HG03442 (cell line): ENCODE measurements at regions not wholly inside any gene's neighbourhood (a gene's known extent, or its start where the extent isn't known, plus 50 kb on each side); places are given as distances from the start of the nearest gene placed in this dataset.

Experiments
- ATAC-seq: cut with Tn5 transposase; IDR thresholded peaks from one replicate; pipeline ENCODE4 v1.9.1; 2021; ENCODE audit warnings: mild to moderate bottlenecking, moderate library complexity; ENCODE audit not compliant: unreplicated experiment

GRCh38 chr6:44500074-44500473 lies 112.6 kb downstream of the CDC5L start:
- ATAC-seq = no peak

GRCh38 chr6:44503471-44503870 lies 116.0 kb downstream of the CDC5L start:
- no peak for ATAC-seq

DNA sequence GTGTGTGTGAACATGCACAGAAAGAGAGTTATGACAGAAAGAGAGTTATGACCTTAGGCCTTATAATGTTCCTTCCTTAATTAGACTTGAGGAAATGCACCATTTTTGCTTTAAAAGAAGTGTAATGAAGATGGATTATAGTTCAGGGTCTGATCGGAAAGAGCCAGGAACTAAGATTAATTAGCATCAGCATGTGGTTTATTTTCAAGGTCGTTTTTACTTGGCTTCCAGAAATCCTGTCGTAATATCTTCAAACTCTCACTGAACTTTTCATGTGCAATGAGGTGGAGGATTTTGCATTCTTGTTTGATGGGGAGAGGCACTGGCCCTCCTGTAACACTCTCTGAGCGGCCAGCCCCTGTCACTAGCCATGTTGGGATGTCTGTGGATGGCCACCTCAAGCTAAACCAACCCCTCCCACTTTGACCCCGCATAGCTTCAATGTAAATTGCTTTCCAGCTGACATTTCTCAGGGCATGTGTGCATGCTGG lies 116.8 kb downstream of the CDC5L start:
- ATAC-seq = no peak

DNA sequence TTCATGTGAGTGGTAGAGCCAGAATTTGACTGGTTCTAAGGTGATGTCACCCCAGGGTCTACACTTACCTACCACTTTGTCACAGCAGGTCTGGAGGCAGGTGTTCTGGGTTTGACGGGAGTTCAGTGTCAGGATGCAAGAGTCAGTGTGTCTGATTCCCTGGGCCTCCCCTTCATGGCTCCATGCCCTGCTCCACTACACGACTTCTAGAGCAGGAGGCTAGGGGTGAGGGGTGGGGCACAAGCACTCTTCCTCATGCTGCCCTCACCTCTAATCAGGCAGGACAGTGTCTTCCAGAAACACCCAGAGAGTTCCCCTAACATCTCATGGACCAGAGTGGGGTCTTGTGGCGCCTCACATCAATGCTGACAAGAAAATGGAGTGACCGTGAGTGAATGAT lies 118.2 kb downstream of the CDC5L start:
- no peak for ATAC-seq

DNA sequence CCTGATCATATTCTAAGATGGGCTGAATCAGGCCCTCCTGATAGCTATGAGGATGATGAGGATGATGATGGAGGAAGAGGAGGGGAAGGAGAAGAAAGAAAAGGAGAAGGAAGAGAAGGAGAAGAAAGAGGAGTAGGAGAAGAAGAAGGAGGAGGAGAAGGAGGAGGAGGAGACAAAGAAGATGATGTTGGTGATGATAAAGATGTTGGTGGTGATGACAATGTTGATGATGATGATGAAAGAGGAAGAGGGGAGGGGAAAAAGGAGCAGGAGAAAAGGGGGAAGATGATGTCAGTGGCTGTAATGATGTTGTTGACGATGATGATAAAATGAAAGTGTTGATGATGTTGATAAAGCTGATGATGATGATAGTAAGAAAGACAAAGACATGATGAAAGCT lies 119.5 kb downstream of the CDC5L start:
- ATAC-seq = no peak

DNA sequence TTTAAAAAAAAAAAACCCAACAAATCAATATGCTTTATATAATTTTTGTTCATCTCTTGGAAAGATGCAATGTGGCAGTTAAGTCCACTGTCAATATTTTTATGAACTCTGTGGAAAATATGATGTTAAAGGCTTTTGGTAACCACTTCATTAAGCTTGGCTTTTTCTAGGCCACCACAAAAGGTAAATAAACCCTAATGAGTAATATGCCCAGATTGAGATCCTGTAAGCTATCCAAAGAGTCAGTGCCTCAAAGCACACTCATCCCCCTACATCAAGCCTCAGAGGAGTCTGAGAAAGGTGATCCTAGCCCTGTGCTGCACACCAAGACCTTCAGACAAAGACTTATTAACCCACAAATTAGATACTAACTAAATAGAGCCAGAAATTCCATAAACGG lies 121.1 kb downstream of the CDC5L start:
- ATAC-seq = no peak

DNA sequence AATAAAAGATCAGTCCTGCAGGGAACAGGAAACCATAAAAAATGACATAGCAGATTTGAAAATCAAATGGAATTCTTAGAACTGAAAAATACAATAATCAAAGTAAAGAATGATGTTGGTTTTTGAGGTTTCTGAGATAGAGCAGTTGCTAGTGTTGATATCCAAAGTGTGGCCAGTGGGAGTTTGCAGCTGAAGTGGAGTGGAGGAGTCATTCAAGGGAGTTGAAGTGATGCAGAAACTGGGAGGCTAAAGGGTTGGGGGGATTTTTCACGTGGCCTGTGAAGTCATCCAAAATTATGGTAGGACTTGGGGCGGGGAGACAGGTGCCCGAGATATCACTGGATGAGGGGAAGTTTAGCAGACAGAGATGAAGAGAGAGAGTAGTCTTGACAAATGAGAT lies 123.6 kb downstream of the CDC5L start:
- no peak for ATAC-seq

GRCh38 chr6:44512868-44513741 lies 125.6 kb downstream of the CDC5L start:
- no peak for ATAC-seq

GRCh38 chr6:44514085-44514484 lies 126.6 kb downstream of the CDC5L start:
- ATAC-seq = no peak

DNA sequence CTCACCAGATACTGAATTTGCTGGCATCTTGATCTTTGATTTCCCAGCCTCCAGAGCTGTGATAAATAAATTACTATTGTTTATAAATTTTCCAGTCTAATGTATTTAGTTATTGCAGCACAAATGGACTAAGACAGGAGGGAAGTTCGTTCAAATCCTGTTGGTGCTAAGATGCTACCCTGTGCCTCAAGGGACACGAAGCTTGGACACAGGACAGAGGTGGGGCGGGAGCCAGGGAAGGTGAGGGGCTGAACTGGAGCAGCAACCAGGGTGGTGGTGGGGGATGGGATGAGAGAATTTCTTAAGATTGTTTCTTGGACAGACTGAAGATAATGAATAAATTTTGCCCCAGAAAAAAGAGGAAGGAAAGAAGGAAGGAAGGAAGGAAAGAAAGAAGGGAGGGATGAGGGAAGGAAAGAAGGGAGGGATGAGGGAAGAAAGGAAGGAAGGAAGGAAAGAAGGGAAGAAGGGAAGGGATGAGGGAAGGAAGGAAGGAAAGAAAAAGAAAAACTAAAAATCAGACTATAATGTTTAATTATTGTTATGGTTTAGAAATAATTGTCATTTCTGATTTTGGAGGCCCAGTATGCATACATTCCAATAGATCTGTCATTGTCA lies 127.2 kb downstream of the CDC5L start:
- no peak for ATAC-seq

GRCh38 chr6:44522871-44523270 lies 135.4 kb downstream of the CDC5L start:
- no peak for ATAC-seq

- ATAC-seq = no peak
Observed at GRCh38 chr6:44524476-44525227, 137.1 kb downstream of the CDC5L start.

DNA sequence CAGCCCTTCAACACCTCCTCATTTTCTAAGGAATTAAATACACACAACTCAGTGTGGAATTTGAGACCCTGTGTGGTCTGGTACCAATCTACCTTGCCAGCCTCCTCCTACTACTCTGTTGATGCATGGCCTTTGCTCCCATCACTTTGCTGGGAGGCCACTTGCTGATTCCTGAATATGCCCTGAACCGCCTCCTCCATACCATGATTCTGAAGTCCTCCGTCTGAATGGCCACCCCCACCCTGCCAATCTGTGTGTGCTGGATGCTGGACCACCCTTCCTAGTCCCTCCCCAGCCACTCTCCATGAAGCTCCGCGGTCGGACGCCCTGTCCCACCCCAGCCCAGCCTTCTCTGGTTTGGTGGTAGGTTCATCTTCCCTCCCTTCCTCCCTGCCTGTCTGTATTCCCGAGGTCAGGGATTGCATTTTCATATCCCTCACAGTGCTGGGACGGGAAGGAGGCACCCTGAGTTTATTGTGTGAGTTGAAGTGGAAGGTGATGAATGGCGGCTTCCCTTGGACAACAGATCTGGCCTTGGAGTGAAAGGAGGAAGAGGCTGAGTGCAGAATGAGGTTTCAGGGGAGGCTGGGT lies 138.3 kb downstream of the CDC5L start:
- no peak for ATAC-seq

DNA sequence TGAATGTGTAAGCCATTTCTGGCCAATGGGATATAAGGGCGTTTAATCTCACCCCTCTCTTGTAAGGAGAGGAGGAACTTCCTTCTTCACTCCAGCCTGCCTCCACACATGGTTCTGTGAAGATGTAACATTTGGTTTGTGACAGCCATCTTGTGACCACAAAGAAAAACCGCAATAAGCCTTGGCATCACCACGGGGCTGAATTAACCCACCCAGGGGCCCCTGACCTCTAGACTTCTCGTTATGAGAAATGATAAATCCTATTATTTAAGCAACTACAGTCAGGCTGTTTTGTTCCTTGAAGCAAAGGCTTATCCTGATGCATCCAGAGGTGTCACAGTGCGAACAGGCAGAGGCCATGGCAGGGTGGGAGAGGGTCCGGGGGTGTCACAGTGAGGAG lies 139.7 kb downstream of the CDC5L start:
- ATAC-seq = no peak

GRCh38 chr6:44527583-44528369 lies 140.3 kb downstream of the CDC5L start:
- ATAC-seq = no peak

GRCh38 chr6:44528370-44528644 lies 140.8 kb downstream of the CDC5L start:
- no peak for ATAC-seq

GRCh38 chr6:44528716-44529115 lies 141.2 kb downstream of the CDC5L start:
- ATAC-seq = no peak

DNA sequence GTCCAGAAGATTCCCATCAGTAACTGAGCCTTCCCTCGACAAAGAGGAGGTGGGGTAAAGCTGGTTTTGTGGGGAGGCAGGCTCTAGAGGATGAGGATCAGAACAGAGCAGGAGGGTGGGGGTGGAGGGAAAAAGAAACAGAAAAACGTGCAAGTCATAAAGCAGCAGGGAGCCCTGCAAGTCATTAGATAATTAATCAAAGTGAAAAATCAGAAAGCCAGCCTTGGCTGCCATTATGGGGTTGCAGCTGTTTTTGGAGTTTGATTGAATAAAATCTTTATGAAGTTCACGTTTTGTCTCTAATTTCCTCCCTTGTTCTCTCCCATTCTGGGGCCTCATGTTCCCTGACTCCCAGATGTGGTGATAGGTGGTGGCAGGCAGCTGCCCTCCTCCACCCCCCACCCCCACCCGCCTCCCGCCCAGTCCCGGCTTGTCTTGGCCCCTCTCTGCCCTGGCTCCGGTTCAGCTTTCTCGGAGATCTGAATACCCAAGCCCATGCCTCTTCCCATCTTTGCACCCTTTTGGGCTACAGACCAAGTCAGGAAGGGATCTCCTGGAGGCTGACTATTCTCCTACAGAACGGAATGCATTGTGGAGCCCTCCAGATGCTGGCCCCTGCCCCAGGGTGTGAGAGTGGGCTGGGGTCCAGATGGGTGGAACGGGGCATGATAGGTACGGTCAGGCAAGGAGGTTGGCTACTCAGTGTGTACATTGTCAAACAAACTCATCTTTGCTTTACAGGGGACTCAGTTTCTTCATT lies 141.8 kb downstream of the CDC5L start:
- no peak for ATAC-seq

DNA sequence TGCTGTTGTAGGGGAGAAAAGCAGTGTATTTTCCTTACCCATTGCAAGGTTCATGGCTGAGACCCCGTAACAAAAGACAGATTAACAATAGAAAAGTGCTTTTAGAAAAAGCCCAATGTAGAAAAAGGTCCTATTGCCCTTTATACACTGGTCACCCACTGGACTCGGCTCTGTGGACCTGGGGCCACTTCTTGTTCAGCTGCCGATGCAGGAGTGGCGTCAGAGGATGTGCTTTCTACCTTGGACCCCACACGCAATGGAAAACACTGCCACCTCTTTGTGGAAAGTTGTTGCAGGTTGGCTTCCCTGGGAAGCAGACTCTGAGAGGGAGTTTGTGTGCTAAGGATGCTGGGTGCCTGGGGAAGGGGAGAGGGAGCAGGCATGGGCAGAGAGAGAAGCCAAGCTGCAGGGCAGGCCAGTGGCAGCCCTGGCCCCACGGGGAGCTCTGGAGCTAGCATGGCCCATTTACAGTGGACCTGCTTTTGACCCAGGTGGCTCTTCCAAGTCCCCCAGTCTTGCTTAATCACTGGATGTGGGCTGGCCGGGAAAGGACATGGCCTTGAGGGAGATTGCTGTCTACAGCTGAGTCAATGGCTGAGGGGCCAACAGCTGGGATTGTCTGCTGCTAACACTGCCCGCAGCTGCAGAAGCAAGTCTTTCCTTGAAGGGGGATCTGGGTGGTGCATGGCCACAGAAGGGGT lies 142.9 kb downstream of the CDC5L start:
- ATAC-seq = no peak

DNA sequence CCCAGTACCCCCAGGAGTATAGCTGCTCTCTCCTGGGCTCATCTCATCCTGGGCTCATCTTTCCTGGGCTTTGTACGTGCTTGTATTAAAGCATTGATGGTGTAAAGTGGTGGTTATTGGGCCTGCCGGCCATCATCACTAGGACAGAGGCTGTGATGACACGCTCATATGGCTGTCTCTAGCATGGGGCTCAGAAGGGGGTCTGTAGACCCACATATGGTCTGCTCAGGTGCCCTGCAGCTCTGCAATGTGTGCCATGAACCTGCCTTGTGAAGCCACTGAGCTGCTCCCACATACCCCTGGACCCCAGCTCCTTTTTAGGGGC lies 143.4 kb downstream of the CDC5L start:
- ATAC-seq = no peak
